Activated CD8-positive, alpha-beta memory T cell treated with anti-CD3 and anti-CD28 coated beads for 1 hour (primary cell): ENCODE measurements at regions not wholly inside any gene's neighbourhood (a gene's known extent, or its start where the extent isn't known, plus 50 kb on each side); places are given as distances from the start of the nearest gene placed in this dataset.

Experiments
- DNase-seq, 2 donors: peaks; one replicate each; pipeline ENCODE4 v3.0.0-alpha.2; 2020; ENCODE audit warnings: low read depth in 1 of 2; ENCODE audit errors: extremely low read depth in 1 of 2

DNA sequence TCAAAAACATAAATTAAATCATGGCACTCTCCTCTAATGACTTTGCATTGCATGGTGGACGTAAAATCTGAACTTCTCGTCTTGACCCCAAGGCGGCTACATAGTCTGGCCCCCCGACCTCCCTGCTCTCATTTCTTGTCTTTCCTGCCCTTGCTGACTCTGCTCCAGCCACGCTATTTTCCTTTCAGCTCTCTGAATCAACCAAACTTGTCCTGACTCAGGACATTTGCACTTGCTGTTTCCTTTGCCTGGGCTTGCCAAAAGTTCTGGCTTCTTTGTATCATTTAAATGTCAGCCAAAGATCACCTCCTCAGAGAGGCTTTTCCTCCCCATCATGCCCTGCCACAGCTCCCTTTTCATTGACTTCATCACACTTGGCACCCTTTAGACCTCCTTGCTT is 107.7 kb upstream of the NFE2L3 start:
- DNase-seq = no peak

DNA sequence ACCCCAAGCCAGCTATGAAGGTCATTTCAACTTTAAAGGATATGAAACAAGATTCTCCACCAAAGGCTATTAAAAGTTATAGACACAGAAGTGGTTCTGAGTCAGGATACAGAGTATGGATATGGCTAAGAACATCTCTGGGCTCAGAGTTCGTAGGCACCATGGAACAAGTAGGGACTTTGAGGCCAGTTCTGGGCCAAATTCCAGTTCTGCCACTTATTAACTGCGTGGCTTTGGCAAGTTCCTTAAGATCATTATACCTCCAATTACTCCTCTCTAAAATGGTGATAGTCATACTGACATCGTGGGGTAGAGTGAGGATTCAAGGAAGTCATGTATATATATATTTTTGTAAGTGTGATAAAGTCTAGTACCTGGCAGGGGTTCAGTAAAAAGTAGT is 105.8 kb upstream of the NFE2L3 start:
- DNase-seq = no peak

DNA sequence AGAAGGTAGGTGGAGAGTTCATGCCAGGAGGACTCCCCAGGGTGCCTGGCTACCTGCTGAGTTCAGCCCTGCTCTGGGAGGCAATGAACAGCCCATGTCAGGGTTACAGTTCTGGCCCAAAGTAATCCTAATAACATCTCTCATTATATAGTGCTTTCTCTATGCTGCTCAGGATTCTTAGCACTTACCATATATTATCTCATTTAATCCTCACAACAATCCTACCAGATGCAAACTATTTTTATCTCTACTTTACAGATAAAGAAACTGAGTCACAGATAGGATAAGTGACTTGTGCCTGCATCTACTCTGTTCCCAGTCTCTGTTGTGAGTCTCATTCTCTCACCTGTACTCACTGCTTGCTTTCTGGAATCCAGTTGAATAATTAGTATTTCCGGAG is 105.1 kb upstream of the NFE2L3 start:
- DNase-seq = no peak

DNA sequence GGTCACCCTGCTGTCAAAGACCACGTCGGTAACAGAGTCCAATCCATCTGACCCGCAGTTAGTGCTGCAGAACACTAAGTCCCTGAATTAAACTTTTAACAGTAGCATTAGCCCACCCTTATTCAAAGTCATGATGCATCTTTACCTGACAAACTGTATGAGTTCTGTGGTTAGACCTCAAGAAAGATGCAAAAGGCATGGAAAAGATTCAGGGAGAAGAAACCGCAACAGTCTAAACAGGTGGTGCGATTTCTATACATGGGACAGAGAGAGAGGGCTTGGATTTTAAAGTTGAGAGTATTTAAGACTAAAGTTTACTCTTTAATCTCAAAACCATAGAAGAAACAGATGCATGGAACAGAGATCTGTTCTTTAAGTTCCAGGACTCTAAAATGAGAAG is 103.3 kb upstream of the NFE2L3 start:
- DNase-seq = no peak

DNA sequence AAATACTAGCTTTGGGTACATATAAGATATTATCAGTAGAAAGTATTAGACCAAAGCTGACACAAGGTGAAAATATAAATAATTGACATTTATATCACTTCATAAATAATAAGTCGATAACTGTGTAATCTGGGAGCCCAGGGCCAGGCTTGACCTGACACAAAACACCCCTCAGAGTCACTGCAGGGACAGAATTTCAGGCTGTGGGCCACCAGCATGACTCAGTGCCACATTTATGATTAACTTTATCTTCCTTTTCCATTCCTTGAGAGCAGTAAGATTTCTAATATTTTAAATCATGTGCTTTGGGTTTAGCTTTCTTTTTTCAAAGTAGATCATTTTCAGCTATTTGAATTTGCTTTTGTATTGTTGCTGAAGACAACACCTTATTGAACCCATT is 102.9 kb upstream of the NFE2L3 start:
- DNase-seq = no peak

DNA sequence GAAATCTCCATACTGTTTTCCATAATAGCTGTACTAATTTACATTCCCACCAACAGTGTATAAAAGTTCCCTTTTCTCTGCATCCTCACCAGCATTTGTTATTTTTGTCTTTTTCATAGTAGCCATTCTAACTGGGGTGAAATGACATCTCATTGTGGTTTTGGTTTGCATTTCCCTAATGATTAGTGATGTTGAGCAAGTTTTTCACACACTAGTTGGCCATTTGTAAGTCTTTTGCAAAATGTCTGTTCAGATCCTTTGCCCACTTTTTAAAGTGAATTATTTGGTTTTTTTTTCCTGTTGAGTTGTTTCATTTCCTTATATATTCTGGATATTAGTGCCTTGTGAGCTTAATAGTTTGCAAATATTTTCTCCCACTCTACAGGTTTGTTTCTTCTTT is 101.0 kb upstream of the NFE2L3 start:
- DNase-seq = no peak

DNA sequence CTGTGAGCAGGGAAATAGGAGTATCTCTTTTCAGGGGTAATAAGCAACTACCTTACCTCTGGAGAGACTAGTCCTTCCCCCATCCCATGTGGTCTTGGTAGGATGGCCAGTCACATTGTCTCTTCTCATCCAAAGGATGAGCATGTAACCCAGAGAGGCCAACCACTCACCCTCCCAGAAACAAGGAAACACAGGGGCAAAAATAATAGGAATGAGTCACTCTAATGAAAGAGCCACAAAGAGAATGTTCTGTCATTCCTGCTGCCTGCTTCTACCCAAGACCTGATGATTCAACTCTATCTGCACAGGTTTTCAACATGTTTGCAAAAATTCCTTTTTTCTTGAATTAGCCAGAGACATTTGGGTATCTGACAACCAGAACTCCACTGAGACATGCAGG is 99.3 kb upstream of the NFE2L3 start:
- DNase-seq = no peak

DNA sequence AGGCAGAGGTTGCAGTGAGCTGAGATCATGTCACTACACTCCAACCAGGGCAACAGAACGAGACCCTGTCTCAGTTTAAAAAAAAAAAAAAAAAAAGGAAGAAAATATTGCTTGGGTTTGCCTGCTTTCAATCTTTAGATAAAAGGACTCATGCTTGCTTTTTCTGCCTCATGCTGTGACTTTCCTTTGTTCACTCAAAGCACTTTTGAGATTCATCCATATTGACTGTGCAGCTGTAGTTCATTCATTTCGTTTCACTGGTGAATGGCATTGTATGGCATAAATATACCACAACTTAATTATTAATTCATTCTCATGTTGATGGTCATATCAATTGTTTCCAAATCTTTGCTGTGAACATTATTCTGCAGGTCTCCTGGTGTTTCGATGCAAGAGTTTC is 97.6 kb upstream of the NFE2L3 start:
- DNase-seq = no peak

DNA sequence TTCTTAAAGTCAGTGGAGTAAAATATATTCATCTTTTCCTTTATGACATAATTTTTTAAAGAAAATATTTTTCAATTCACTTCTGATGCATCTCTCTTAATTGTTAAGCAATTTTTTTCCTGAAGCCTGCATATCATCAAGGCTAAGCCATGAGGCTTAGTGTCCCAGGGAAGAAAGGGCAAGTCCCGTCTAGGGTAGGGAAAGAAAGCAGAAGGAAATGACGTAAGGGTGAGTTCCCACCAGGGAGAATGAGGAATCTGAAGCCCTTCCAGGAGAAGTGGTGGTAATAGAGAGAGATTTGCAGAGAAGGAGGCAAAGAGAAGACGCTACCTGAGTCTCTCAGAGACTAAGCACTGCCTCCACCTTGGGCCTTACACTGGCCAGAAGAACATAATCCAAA is 96.8 kb upstream of the NFE2L3 start:
- no peak for DNase-seq

DNA sequence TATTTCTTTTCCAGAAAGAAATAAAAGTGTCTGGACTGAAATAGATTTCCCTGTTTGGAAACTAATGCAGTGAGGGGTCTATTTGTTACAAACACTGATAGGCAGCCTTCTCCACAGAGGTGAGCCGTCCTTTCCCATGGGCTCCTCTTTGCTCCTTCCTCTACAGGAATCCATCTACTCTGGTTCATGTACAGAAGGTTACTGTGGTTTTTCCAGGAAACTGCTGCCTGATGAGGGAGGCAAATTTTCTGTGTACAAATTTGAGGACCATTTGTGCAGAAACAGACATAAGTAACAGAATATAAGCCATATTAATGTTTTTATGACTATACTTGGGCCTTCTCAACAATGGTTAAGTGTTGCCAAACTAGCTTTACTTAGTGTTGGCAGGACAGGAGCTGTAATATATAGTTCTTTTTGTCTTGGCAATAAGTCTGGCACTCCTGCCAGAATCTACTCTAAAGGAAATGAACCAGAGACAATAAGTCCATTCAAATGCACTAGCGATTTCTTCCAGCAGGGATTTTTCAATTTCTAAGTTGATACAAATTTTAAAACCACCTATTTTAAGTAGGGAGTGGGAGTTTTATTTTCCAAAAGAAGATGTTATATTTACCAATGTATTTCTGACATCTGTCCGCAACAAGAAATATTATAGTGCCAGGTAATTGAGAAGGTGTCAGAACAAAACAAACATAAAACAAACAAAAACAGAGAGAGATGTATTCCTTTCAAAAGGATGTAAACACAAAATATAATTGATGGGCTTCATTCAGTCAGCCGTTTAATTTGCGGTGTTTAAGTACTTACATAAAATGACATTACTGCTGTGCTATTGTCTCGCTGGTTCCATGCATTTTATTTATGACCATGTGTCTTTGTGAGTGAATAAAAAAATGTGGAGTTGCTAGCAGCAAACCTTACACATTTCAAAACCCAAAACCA is 91.0 kb upstream of the NFE2L3 start:
- no peak for DNase-seq

DNA sequence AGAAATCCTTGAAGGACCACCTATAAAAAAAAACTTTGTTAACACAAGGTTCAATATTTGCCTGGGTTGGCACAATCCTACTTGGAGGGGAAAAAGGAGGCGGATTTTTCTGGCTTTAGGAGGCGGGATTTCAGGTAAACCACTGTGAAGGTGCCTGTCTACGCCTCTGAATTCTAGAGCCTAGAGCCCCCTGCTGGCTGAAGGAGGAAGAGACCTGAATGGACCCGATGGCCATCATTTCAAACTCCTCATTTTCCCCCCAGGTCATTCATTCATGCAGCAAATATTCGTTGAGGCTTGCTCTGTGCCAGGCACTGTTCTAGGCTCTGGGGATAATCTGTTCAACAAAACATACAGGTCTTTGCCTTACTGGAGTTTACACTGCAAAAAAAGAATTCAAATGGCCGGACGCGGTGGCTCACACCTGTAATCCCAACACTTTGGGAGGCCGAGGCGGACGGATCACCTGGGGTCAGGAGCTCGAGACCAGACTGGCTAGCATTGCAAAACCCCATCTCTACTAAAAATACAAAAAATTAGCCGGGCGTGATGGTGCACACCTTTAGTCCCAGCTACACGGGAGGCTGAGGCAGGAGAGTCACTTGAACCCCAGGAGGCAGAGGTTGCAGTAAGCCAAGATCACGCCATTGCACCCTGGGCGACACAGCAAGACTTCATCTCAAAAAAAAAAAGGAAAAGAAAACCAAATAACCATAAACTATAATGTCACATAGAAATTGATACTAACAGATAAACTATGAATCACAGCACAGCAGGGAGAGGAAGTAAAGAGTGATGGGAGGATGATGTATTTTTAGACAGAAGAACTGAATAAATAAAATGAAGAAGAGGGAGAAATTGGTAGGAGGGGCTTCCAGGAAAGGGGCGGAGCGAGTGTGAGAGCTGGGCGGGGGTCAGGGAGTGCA is 90.1 kb upstream of the NFE2L3 start:
- peak; percentile 41 to 52 for DNase-seq

DNA sequence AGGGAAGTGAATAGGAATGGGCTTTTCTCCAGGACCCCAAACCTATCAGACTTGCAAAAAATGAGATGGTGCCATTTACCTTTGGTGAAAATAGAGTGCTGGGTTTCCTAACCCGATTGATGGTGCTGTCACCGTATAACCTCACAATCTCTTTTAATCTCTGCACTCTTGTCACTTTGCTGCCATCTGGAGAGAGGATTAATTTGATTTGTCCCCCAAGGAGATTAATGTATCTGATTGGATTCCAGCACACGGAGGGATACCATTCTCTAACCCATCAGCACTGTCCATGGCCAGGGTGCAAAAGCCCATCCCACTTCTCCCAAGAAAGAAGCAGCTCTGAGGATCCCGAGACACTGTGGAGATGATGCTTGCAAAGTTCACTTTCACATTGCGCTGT is 86.3 kb upstream of the NFE2L3 start:
- DNase-seq = no peak

DNA sequence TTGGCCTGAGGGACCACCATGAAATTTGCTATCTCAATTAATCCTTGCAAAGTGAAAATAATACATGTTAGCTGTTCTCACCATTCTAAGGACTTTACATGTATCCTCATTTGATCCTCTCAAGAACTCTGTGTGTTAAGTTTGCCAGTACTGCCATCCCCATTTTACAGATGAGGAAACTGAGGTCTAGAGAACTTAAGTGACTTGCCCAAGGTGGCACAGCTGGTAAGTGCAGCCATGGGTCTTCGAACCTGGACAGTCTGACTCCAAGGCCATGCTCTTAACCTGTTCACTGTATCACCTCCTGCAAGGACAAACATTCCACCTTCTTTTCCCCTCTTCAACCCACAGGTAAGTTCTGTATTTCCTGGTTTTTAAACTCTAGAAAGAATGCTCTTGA is 85.3 kb upstream of the NFE2L3 start:
- no peak for DNase-seq

DNA sequence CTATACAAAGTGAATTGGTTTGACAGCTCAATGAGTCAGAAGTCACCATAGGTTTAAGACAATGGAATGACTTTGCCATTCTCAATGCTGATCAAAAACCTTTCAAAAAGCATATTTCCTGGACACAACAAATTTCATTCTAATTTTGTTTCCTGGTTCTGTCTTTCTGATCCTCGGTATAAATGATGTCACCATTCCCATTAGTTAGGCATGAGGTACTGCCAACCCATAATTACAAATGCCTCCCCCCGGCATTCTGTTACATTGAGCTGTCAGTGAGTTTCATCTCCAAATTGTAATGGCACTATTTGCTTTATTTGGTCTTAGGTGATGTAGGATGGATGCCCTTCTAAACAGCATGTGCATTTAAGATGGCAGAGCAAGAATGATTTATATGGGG is 81.7 kb upstream of the NFE2L3 start:
- DNase-seq = no peak

DNA sequence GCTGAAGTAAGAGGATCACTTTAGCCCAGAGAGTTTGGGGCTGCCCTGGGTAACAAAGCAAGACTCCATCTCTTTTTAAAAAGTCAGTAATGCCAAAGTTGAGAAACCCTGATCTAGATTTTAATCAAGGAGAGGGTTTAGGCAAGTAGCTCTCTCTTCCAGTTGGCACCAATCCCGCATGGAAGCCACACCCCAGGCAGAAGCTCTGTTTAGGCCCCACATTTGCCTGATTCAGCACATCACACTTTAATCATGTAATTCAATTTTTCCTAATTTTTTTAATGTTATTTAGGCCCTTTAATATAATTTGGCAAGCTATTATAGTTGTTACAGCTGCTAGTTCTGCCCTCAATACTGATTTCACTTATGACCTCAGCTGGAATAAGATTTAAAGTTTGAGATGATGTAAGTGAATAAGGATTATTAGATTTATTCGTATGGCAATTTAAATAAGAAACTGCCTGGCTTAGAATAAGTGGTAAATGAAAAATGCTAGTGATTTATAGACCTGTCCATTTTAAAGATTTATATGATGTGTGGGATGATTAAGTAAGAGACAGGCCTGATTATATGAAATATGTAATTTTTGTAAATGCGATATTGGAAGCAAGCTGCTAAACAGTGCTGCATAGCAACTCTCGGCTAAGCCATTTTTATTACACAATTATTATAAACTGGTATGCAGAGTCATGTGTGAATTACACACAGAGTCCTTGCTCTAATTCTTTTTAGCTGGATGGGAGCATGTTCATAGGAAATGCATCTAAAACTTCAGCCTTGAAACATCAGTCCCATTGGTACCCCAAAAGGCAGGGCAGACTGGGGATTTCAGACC is 80.2 kb upstream of the NFE2L3 start:
- DNase-seq = no peak

DNA sequence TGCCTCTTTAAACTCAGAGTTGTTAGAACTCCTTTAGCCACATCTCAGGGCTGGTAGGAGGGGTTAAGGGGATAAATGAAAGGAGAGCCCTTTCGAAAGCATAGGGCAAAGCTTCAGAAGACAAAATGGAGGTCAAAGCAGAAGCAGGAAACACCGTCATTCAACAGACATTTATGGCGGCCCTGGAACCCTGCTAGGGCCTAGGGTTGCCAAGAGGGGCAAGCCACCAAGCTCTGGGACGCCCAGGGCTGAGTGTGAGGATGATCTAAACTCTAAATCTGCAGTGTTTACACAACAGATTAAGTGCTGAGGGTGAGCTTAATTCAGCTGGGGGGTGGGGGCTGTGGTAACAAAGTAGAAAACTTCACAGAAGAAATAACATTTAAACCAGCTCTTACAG is 79.0 kb upstream of the NFE2L3 start:
- DNase-seq = no peak

DNA sequence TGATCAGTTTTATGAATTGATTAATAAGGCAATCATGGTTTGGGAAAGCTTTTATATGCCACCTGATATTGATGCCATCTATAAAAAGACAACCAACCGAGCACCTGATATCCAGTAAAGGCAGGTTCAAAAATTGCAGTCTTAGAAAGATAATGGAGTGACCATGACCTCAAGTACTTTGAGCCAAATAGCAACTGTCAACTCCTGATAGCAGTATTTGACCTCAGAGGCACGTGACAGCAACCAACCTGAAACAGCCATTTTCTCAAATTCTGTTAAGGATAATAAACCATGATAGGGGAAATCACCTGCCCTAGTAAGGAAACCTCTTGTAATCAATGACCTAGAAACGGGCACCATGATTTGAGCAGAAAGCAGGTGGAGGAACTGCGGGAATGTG is 77.1 kb upstream of the NFE2L3 start:
- no peak for DNase-seq

DNA sequence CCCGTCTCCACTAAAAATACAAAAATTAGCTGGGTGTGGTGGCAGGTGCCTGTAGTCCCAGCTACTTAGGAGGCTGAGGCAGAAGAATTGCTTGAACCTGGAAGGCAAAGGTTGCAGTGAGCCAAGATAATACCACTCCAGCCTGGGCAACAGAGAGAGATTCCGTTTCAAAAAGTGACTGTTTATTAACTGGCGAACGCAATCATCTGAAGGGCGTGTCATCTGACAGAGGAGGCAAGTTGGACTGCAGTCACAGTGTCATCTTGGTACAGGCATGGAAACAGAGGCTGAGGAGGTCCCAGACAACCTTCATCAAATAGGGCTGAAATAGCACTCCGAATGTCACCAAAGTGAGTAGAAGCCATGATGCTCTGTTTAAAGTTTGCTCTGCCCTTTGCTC is 75.3 kb upstream of the NFE2L3 start:
- no peak for DNase-seq

DNA sequence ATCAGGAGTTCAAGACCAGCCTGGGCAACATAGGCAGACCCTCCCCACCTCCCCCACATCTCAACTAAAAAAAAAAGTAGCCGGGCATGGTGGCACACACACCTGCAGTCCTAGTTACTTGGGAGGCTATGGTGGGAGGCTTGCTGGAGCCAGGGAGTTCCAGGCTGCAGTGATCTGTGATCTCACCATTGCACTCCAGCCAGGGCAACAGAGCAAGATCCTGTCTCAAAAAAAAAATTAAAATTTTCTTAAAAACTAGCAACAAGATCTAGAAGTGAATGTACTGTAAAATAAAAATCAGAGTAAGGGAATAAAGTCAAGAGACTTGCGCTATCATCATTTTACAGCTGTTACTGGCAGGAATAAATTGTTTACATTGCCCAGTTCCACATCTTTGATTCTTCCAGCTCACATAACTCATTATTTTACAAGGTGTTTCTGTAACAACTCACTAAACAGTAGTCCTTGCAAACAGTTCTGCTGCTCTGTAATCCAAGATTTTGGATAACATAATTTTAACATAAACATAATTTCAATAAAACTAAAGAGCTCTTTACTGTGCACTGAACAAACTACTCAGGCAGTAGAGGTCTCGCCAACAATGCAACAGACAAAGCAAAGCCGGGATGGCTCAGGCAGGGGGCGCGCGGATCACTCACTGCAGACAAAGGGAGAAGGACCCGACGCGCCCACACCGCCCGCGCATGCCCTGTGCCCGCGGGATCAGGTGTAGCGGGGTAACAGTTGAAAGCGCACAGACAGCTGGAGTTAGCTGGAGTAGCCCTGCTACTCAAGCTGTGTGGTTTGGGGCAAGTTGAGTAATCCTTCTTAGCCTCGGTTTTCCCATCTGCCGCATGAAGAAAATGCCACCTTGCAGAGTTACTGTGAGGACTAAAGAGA is 73.3 kb upstream of the NFE2L3 start:
- DNase-seq = peak; percentile 48 to 69

DNA sequence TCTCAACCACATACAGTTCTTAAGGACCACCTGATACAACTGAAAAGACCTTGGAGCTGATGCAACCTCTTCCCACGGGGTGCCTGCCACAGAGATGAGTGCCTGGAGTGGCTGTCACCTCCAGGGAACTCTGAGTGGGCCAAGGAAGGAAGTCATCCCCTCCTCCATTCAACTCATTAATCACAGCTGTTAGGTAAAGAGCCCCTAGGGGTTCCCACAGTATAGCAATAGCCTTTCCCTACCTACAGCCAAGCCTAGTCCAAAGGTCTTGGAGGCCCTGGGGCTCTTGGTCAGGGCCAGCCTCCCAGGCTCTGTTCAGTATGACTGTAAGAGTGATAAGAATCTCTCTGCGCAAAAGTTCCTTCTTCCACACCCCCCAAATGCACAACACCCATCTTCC is 70.4 kb upstream of the NFE2L3 start:
- no peak for DNase-seq
